ENCODE measurements at regions not wholly inside any gene's neighbourhood (a gene's known extent, or its start where the extent isn't known, plus 50 kb on each side); places are given as distances from the start of the nearest gene placed in this dataset.
"Not testable (repeated sequence)": the region's sequence is repeated elsewhere in the genome, so short reads cannot be mapped to it uniquely, and the experiment has no call there.

DNA sequence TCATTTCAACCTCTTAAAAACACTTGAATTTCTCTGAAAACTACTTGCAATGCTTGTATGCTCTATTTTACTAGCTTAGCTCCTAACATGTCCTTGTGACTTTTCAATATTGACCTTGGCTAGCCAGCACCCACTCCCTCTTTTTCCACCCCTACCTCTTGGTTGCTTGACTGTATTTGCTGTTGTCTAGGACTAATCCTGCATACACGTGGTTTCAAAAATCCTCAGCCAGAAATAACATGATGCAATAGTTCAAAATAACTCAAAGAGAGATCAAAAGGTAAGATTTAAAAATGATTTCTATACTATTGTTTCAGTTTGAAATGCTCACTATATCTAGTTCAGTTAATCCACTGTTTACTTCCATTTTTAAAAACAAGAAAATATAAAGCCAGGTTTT, 102.3 kb upstream of the TBX18 start:
- Histone ChIP-seq H3K27ac (ENCODE audit: low read depth, low read length) (peak overlapping the region; percentile 40), H3K27me3 (ENCODE audit: insufficient read depth, low read length) (no peaks in the 10 kb centered on the region), H3K79me2 (ENCODE audit: control insufficient read depth, insufficient read depth, low read length, unreplicated experiment) (no peaks in the 10 kb centered on the region), H3K4me1 (ENCODE audit: control insufficient read depth, insufficient read depth, low read length, unreplicated experiment) (peaks cover 23% of the 10 kb centered on the region), H3K36me3 (ENCODE audit: insufficient read depth, low read length) (no peaks in the 10 kb centered on the region), H3K4me3 (ENCODE audit: low read depth, low read length) (peak overlapping the region; percentile 5; the same call in 1 of the 2 replicates), H2AFZ (ENCODE audit: low read length, unreplicated experiment) (no peak overlapping the region)

DNA sequence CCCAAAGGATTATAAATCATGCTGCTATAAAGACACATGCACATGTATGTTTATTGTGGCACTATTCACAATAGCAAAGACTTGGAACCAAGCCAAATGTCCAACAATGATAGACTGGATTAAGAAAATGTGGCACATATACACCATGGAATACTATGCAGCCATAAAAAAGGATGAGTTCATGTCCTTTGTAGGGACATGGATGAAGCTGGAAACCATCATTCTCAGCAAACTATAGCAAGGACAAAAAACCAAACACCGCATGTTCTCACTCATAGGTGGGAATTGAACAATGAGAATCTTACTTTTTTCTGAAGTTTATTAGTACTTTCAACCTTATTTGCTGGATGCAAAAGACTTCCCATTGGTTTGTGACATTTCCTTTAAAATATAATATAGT, 101.0 kb upstream of the TBX18 start:
- H3K36me3 ChIP-seq (ENCODE audit: insufficient read depth, low read length); H3K79me2 ChIP-seq (ENCODE audit: control insufficient read depth, insufficient read depth, low read length, unreplicated experiment); H3K27ac ChIP-seq (ENCODE audit: low read depth, low read length); H3K4me3 ChIP-seq (ENCODE audit: low read depth, low read length); H2AFZ ChIP-seq (ENCODE audit: low read length, unreplicated experiment); H3K27me3 ChIP-seq (ENCODE audit: insufficient read depth, low read length): not testable (repeated sequence)
- peaks cover 23% of the 10 kb centered on the region for H3K4me1 ChIP-seq (ENCODE audit: control insufficient read depth, insufficient read depth, low read length, unreplicated experiment)

DNA sequence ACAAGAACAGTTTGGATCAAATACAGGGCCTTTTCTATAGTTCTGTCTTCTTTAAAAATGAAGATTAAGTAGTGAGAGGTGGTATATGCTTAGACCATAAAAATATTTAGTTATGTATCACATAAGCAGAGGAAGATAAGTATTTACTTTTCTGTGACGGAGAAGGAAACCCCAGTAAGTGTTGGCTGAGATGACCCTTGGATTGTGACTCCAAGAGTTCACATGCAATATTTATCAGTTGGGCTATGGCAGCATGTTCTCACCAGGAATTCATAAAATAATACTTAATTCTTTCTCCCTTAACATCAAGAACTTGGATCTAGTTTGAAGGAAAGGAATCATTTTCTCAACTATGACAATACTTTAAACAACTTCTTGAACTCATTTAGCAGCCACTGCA, 98.4 kb upstream of the TBX18 start:
- Histone ChIP-seq H3K27ac (ENCODE audit: low read depth, low read length) (no peak overlapping the region), H3K4me1 (ENCODE audit: control insufficient read depth, insufficient read depth, low read length, unreplicated experiment) (peaks cover 17% of the 10 kb centered on the region), H3K4me3 (ENCODE audit: low read depth, low read length) (no peak overlapping the region), H3K36me3 (ENCODE audit: insufficient read depth, low read length) (no peaks in the 10 kb centered on the region), H3K79me2 (ENCODE audit: control insufficient read depth, insufficient read depth, low read length, unreplicated experiment) (no peaks in the 10 kb centered on the region), H2AFZ (ENCODE audit: low read length, unreplicated experiment) (no peak overlapping the region), H3K27me3 (ENCODE audit: insufficient read depth, low read length) (no peaks in the 10 kb centered on the region)

DNA sequence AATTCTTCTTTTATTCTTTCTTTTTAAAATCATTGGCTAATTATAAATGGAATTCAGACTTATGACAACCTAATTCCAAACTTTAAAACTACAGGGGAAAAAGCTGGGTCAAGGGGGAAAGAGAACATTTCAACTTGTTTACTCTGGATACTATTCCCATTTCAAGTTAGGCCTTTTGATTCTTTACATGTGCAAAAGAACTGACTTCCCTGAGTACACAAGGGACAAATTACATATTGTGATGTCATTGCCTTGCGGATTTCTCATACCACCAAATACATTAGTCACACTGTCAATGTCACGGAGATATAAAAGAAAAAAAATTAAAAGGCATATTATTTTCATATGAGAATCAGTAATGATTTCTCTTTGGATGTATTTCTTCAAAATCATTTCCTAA, 96.5 kb upstream of the TBX18 start:
- Histone ChIP-seq H2AFZ (ENCODE audit: low read length, unreplicated experiment) (no peak overlapping the region), H3K4me1 (ENCODE audit: control insufficient read depth, insufficient read depth, low read length, unreplicated experiment) (no peaks in the 10 kb centered on the region), H3K27me3 (ENCODE audit: insufficient read depth, low read length) (no peaks in the 10 kb centered on the region), H3K36me3 (ENCODE audit: insufficient read depth, low read length) (no peaks in the 10 kb centered on the region), H3K4me3 (ENCODE audit: low read depth, low read length) (no peak overlapping the region), H3K79me2 (ENCODE audit: control insufficient read depth, insufficient read depth, low read length, unreplicated experiment) (no peaks in the 10 kb centered on the region), H3K27ac (ENCODE audit: low read depth, low read length) (no peak overlapping the region)

DNA sequence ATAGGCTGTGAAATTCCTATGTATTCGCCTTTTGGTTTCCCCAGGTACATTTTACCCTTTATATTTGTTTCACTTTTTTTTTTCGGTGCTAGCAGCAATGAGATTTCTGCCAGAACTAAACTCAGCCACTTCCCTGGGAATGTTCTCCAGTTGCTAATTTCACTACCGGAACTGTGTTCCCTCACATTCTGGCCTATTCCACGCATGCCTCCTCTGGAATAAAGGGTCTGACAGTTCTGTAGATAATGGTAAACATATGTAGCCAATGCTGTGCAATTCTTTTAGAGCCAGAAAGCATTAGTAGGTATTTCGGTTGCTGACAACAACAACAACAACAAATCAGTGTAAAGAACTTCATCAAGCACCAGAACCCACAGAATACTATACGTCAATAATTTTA, 96.1 kb upstream of the TBX18 start:
- Histone ChIP-seq H2AFZ (ENCODE audit: low read length, unreplicated experiment) (no peak overlapping the region), H3K4me3 (ENCODE audit: low read depth, low read length) (no peak overlapping the region), H3K79me2 (ENCODE audit: control insufficient read depth, insufficient read depth, low read length, unreplicated experiment) (no peaks in the 10 kb centered on the region), H3K4me1 (ENCODE audit: control insufficient read depth, insufficient read depth, low read length, unreplicated experiment) (no peaks in the 10 kb centered on the region), H3K36me3 (ENCODE audit: insufficient read depth, low read length) (no peaks in the 10 kb centered on the region), H3K27me3 (ENCODE audit: insufficient read depth, low read length) (no peaks in the 10 kb centered on the region), H3K27ac (ENCODE audit: low read depth, low read length) (no peak overlapping the region)

DNA sequence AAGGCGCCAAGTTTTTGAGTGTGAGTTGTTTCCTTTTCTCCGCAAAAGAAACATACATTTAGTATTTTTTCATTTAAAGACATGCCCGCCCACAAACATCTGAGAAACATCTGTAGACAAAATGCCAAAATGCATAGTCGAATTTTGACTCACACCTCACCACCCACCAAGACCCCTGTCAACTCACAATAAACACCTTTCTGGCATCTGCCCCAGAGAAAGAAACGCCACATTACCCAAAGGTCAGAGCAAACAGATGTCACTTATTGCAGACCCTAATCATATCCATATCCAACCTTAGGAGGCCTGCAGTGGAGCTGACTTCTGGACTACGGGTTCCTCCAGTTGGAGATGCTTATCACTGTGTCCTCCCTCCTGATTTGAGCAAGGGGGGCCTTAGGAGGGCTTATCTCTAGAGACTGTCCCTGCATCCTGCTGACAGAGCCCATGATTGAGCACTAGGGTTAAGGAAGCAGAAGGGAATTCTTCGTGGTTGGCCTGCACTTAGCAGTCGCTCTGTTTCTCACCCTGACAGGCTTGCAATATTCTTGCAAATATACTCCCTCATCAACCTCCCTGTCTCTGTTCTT, 90.5 kb upstream of the TBX18 start:
- Histone ChIP-seq H2AFZ (ENCODE audit: low read length, unreplicated experiment) (no peak overlapping the region), H3K4me3 (ENCODE audit: low read depth, low read length) (no peak overlapping the region), H3K4me1 (ENCODE audit: control insufficient read depth, insufficient read depth, low read length, unreplicated experiment) (peaks cover 10% of the 10 kb centered on the region)

DNA sequence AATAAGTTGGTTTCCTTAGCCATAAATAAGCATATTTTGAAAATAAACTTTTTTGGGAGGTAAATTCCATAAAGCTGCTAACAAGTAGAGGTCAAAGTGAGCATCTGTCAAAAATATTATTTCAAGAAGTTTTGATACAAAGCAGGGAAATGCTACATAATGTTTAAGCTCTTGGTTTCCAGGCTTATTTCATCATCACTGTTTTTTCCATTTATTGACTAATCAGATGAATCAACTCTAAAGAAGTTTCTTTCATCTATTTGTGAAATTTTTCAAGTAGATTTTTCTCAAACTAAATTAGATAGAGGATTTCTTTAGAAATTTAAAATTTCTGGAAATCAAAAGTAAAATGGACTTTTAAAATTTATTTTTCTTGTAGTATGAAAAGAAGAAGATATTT, 89.5 kb upstream of the TBX18 start:
- Histone ChIP-seq H3K27me3 (ENCODE audit: insufficient read depth, low read length) (no peaks in the 10 kb centered on the region), H3K27ac (ENCODE audit: low read depth, low read length) (no peak overlapping the region), H3K4me1 (ENCODE audit: control insufficient read depth, insufficient read depth, low read length, unreplicated experiment) (peaks cover 10% of the 10 kb centered on the region), H2AFZ (ENCODE audit: low read length, unreplicated experiment) (no peak overlapping the region), H3K36me3 (ENCODE audit: insufficient read depth, low read length) (no peaks in the 10 kb centered on the region), H3K79me2 (ENCODE audit: control insufficient read depth, insufficient read depth, low read length, unreplicated experiment) (no peaks in the 10 kb centered on the region), H3K4me3 (ENCODE audit: low read depth, low read length) (peak overlapping the region; percentile 41; the same call in 1 of the 2 replicates)

More for the DNA sequence above, 90.5 kb upstream of the TBX18 start:
- no peaks in the 10 kb centered on the region for H3K27me3 ChIP-seq (ENCODE audit: insufficient read depth, low read length)
- H3K79me2 ChIP-seq (ENCODE audit: control insufficient read depth, insufficient read depth, low read length, unreplicated experiment) = no peaks in the 10 kb centered on the region
- H3K36me3 ChIP-seq (ENCODE audit: insufficient read depth, low read length) = no peaks in the 10 kb centered on the region
- no peak overlapping the region for H3K27ac ChIP-seq (ENCODE audit: low read depth, low read length)

DNA sequence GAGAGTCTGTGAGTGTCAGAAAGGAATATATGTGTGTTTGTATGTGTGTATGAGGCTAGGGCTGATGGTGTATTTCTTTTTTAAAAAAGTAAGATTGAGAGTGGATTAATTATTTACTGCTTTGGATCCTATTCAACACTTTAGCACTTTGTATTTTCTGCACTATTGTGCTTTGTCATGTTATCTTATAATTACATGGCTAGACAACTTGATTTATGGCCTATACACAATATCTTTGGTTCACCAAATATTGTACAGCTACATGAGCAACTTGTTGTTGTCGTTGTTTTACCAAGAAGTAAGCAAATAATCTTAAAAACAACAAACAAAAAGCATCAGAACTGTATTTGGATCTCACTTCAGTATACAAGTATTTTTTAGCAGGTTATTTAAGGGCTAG, 84.6 kb upstream of the TBX18 start:
- H3K36me3 ChIP-seq (ENCODE audit: insufficient read depth, low read length) = no peaks in the 10 kb centered on the region

DNA sequence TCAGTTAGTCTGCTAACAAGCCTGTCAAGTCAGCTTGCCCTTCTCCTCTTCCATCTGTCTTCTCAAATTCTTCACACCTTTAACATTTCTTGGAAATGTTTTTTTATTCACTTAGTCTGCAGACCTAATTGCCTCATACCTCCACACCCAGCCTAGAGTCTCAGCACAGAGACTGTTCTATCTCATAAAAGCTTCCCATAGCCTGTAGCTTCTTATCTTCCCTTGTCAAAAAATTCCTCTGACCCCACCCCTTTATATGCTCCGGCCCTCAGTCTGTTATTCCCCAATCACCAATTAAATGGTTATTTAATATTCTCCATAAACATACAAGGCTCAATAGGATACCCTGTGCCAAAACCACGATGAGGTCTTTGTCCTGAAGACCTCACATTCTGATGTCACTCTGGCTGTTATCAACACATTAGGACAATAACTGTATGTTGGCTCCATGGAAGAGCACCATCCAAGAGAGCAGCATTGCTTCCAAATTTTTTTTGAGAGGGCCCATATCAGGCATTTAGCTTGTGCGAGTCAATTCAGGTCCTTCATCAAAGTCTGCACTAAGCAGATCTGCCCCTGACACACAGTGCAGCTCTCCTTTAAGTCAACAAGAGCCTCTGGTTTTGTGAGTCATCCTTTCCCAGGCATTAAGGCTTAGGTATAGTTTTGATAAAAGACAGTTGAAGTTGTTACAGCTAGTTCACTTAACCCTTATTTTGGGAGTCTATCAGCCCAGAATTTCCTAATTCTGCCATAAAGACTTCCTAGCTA, 83.2 kb upstream of the TBX18 start:
- no peak overlapping the region for H3K4me3 ChIP-seq (ENCODE audit: low read depth, low read length)
- H3K4me1 ChIP-seq (ENCODE audit: control insufficient read depth, insufficient read depth, low read length, unreplicated experiment) = peaks cover 20% of the 10 kb centered on the region
- no peak overlapping the region for H2AFZ ChIP-seq (ENCODE audit: low read length, unreplicated experiment)
- no peaks in the 10 kb centered on the region for H3K79me2 ChIP-seq (ENCODE audit: control insufficient read depth, insufficient read depth, low read length, unreplicated experiment)
- no peaks in the 10 kb centered on the region for H3K36me3 ChIP-seq (ENCODE audit: insufficient read depth, low read length)
- no peak overlapping the region for H3K27ac ChIP-seq (ENCODE audit: low read depth, low read length)
- no peaks in the 10 kb centered on the region for H3K27me3 ChIP-seq (ENCODE audit: insufficient read depth, low read length)

More for the DNA sequence above, 84.6 kb upstream of the TBX18 start:
- H3K79me2 ChIP-seq (ENCODE audit: control insufficient read depth, insufficient read depth, low read length, unreplicated experiment) = no peaks in the 10 kb centered on the region
- H2AFZ ChIP-seq (ENCODE audit: low read length, unreplicated experiment) = no peak overlapping the region
- H3K27ac ChIP-seq (ENCODE audit: low read depth, low read length) = no peak overlapping the region
- H3K4me1 ChIP-seq (ENCODE audit: control insufficient read depth, insufficient read depth, low read length, unreplicated experiment) = peaks cover 22% of the 10 kb centered on the region
- H3K4me3 ChIP-seq (ENCODE audit: low read depth, low read length) = no peak overlapping the region
- no peaks in the 10 kb centered on the region for H3K27me3 ChIP-seq (ENCODE audit: insufficient read depth, low read length)

DNA sequence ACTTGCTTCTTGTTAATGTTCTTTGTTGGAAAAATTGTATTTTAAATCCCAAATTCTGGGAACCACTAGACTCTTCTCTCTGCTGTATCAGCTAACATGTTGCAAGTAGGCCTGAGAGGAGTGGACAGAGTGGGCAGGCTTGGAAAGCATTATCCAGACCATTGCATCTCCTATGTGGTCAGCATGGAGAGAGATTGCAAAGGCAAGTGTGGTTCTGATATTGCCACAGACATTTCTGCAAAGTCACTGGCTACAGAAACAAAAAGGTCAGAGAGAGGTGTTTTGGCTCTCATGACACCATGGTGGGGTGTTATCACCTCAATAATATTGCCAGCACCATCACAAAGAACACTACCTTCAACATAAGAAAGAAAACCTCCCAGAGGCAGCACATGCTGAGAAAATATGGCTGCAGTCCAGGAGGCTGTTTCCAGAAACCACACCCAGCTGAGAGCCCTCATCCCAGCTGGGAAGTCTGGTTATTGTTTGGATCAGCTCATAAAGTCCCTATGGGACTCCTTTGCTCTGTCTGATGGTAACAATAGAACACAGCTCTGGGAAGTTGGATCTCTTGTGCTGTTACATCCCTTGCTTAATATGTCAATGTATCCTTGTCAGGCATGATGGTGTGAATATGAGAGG, 78.2 kb upstream of the TBX18 start:
- Histone ChIP-seq H3K36me3 (ENCODE audit: insufficient read depth, low read length) (no peaks in the 10 kb centered on the region), H3K27ac (ENCODE audit: low read depth, low read length) (no peak overlapping the region), H3K79me2 (ENCODE audit: control insufficient read depth, insufficient read depth, low read length, unreplicated experiment) (no peaks in the 10 kb centered on the region), H3K27me3 (ENCODE audit: insufficient read depth, low read length) (no peaks in the 10 kb centered on the region), H3K4me3 (ENCODE audit: low read depth, low read length) (no peak overlapping the region), H3K4me1 (ENCODE audit: control insufficient read depth, insufficient read depth, low read length, unreplicated experiment) (peaks cover 14% of the 10 kb centered on the region), H2AFZ (ENCODE audit: low read length, unreplicated experiment) (no peak overlapping the region)

Measured in ACC112 (cell line).